RWPE2 (cell line): ENCODE measurements at regions not wholly inside any gene's neighbourhood (a gene's known extent, or its start where the extent isn't known, plus 50 kb on each side); places are given as distances from the start of the nearest gene placed in this dataset.
A peak's percentile ranks its signal among the peaks of the same experiment; 100 is the strongest.

Source experiments
- ATAC-seq: fragments of 200-7000 bp; cut with Tn5 transposase; 3 replicates; pipeline ENCODE4 v1.9.1; 2021; ENCODE audit warnings: low read depth
- DNase-seq: peaks from one replicate; pipeline ENCODE4 v3.0.0-alpha.2; 2020; ENCODE audit warnings: low spot score
- H3K27ac ChIP-seq: fragments of 450-650 bp; 2 replicates; pipeline ENCODE4 v1.5.1; 2017; ENCODE audit warnings: mild to moderate bottlenecking; ENCODE audit not compliant: poor library complexity, severe bottlenecking
- H3K27me3 ChIP-seq: fragments of 250-450 bp; sonication (Bioruptor Pico); 2 replicates; pipeline ENCODE4 v1.5.1; 2021; ENCODE audit warnings: mild to moderate bottlenecking, moderate library complexity; ENCODE audit not compliant: insufficient read depth, poor library complexity, severe bottlenecking
- H3K36me3 ChIP-seq: fragments of 250-450 bp; sonication (Bioruptor Pico); 2 replicates; pipeline ENCODE4 v1.5.1; 2020; ENCODE audit warnings: low read depth, mild to moderate bottlenecking, moderate library complexity
- H3K4me1 ChIP-seq: fragments of 250-450 bp; sonication (Bioruptor Pico); 2 replicates; pipeline ENCODE4 v1.5.1; 2021; ENCODE audit warnings: mild to moderate bottlenecking, moderate library complexity; ENCODE audit not compliant: insufficient read depth, poor library complexity, severe bottlenecking
- H3K4me3 ChIP-seq: fragments of 250-450 bp; sonication (Bioruptor Pico); 2 replicates; pipeline ENCODE4 v1.5.1; 2021; ENCODE audit warnings: mild to moderate bottlenecking, moderate library complexity; ENCODE audit not compliant: severe bottlenecking
- H3K9me3 ChIP-seq: fragments of 250-450 bp; sonication (Bioruptor Pico); 2 replicates; pipeline ENCODE4 v1.5.1; 2021; ENCODE audit warnings: mild to moderate bottlenecking, moderate library complexity; ENCODE audit not compliant: severe bottlenecking
- CTCF ChIP-seq: fragments of 450-650 bp; IDR thresholded peaks from one replicate; pipeline ENCODE4 v1.5.1; 2017; ENCODE audit warnings: mild to moderate bottlenecking, moderate library complexity; ENCODE audit not compliant: poor library complexity, severe bottlenecking

GRCh38 chr2:142463047-142463446 is 332.2 kb upstream of the LRP1B start:
- H3K27ac ChIP-seq, result no peak overlapping the region
- H3K27me3 ChIP-seq, result no peaks in the 10 kb centered on the region
- DNase-seq, result no peak
- no peaks in the 10 kb centered on the region for H3K36me3 ChIP-seq
- ATAC-seq, result no peak
- no peak for TF ChIP-seq CTCF
- H3K4me1 ChIP-seq, result no peaks in the 10 kb centered on the region
- H3K9me3 ChIP-seq, result no peaks in the 10 kb centered on the region
- H3K4me3 ChIP-seq, result no peak overlapping the region

DNA sequence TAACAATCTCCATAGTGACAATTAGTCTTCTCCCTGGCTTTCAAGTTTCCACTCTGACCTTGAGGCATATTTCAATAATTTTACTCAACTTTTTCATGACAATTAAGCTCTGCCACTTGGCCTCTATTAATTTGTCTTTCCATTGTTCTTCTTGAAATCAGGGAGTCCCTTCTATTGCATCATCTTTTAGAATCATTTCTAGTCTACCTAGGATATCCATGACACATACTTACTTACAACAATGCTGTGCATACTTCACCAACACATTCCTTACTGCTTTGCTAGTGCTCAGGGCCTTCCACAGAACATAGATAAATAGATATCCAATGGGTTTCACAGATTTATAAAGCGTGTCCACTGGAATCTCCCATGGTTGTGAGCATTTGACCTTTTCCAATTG is 331.5 kb upstream of the LRP1B start:
- ATAC-seq (0 out of 3 replicates have a peak, but pooled peaks have one; percentile 19), DNase-seq (no peak)
- Histone ChIP-seq H3K9me3 (no peaks in the 10 kb centered on the region), H3K27ac (no peak overlapping the region), H3K36me3 (no peaks in the 10 kb centered on the region), H3K4me1 (no peaks in the 10 kb centered on the region), H3K27me3 (no peaks in the 10 kb centered on the region), H3K4me3 (no peak overlapping the region)
- TF ChIP-seq CTCF, result no peak

DNA sequence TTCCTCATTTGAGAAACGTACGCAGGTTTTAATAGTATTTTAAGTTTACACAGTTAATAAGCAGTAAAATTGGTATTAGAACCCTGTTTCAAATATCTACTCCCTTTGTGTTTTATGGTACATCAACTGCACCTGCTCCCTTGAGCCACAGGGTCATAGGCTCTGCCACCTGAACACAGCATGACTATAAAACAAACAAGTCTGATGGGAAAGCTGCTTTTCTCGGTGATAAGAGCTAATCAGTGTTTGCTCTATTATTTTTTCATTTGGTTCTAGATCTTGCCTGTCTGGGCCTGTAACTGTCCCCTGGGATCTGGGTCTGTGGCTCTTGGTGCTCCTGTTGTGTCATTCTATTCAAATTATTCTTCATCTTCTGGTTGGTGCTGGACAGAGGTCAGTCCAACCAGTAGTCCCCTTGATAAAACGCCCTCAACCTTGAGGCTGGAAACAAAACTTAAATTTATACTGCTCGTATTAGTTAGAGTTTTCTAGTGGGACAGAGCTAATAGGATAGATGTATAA is 314.8 kb upstream of the LRP1B start:
- Histone ChIP-seq H3K9me3 (no peaks in the 10 kb centered on the region), H3K36me3 (no peaks in the 10 kb centered on the region), H3K27ac (no peak overlapping the region), H3K27me3 (peaks cover 2% of the 10 kb centered on the region), H3K4me1 (no peaks in the 10 kb centered on the region), H3K4me3 (no peak overlapping the region)
- ATAC-seq, result no peak
- no peak for TF ChIP-seq CTCF
- DNase-seq, result no peak

- no peak overlapping the region for H3K27ac ChIP-seq
- no peak for TF ChIP-seq CTCF
- H3K4me1 ChIP-seq, result no peaks in the 10 kb centered on the region
- no peaks in the 10 kb centered on the region for H3K9me3 ChIP-seq
- ATAC-seq (no peak), DNase-seq (no peak)
- no peaks in the 10 kb centered on the region for H3K36me3 ChIP-seq
- peaks cover 2% of the 10 kb centered on the region for H3K27me3 ChIP-seq
- H3K4me3 ChIP-seq, result no peak overlapping the region
Observed at GRCh38 chr2:142445023-142445422, 314.2 kb upstream of the LRP1B start.

DNA sequence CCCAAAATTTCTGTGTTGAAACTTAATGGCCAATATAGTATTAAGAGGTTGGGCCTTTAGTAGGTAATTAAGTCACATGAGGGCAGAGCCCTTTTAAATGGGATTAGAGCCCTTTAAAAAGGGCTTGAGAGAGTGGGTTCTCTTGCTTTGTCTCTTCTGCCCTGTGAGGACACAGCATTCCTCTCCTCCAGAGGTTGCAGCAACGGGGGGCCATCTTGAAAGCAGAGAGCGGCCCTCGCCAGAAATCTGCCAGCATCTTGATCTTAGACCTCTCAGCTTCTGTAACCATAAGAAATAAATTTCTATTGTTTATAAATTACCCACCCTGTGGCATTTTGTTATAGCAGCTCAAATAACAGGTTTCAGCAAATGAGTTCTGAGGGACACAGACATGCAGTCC is 305.0 kb upstream of the LRP1B start:
- Histone ChIP-seq H3K27ac (no peak overlapping the region), H3K9me3 (no peaks in the 10 kb centered on the region), H3K4me3 (no peak overlapping the region), H3K36me3 (no peaks in the 10 kb centered on the region), H3K4me1 (no peaks in the 10 kb centered on the region), H3K27me3 (no peaks in the 10 kb centered on the region)
- ATAC-seq (no peak), DNase-seq (no peak)
- no peak for TF ChIP-seq CTCF
